NT2/D1 (cell line): ENCODE measurements at regions not wholly inside any gene's neighbourhood (a gene's known extent, or its start where the extent isn't known, plus 50 kb on each side); places are given as distances from the start of the nearest gene placed in this dataset.

ENCODE experiments used
- DNase-seq: peaks from one replicate; pipeline ENCODE4 v3.0.0-alpha.2; 2011; ENCODE audit warnings: low read depth, low spot score
- H3K27me3 ChIP-seq: 2 replicates; pipeline ENCODE4 v1.6.0; 2011; ENCODE audit warnings: mild to moderate bottlenecking; ENCODE audit not compliant: insufficient read length, insufficient read depth
- H3K36me3 ChIP-seq: 2 replicates; pipeline ENCODE4 v1.6.1; 2011; ENCODE audit warnings: mild to moderate bottlenecking, low read length, mixed read lengths; ENCODE audit not compliant: insufficient read depth, insufficient read length
- H3K4me1 ChIP-seq: 2 replicates; pipeline ENCODE4 v1.5.1; 2011; ENCODE audit not compliant: insufficient read depth, insufficient read length
- H3K4me3 ChIP-seq: 2 replicates; pipeline ENCODE4 v1.5.1; 2011; ENCODE audit warnings: low read depth; ENCODE audit not compliant: insufficient read length
- H3K9ac ChIP-seq: 2 replicates; pipeline ENCODE4 v1.6.0; 2011; ENCODE audit warnings: low read depth; ENCODE audit not compliant: insufficient read length
- H3K9me3 ChIP-seq: 2 replicates; pipeline ENCODE4 v1.5.1; 2011; ENCODE audit warnings: mild to moderate bottlenecking, low read length; ENCODE audit not compliant: insufficient read depth
- SUZ12 ChIP-seq: IDR thresholded peaks from 2 replicates; pipeline ENCODE4 v1.6.1; 2011; ENCODE audit not compliant: insufficient read length, insufficient read depth; ENCODE audit errors: extremely low read depth
- YY1 ChIP-seq: IDR thresholded peaks from 2 replicates; pipeline ENCODE4 v1.6.1; 2011; ENCODE audit not compliant: insufficient read length, insufficient read depth
- ZNF274 ChIP-seq: IDR thresholded peaks from 2 replicates; pipeline ENCODE4 v1.6.1; 2011; ENCODE audit warnings: mild to moderate bottlenecking, low read depth, low read length

- no peaks in the 10 kb centered on the region for H3K4me1 ChIP-seq
- no peaks in the 10 kb centered on the region for H3K36me3 ChIP-seq
- H3K9ac ChIP-seq = no peak overlapping the region
- no peaks in the 10 kb centered on the region for H3K27me3 ChIP-seq
- no peak for TF ChIP-seq SUZ12
- TF ChIP-seq ZNF274 = no peak
- no peak for TF ChIP-seq YY1
- no peak overlapping the region for H3K4me3 ChIP-seq
- H3K9me3 ChIP-seq = no peaks in the 10 kb centered on the region
- no peak for DNase-seq
Measured at GRCh38 chr2:180219491-180219890, 212.4 kb upstream of the CWC22 start.

DNA sequence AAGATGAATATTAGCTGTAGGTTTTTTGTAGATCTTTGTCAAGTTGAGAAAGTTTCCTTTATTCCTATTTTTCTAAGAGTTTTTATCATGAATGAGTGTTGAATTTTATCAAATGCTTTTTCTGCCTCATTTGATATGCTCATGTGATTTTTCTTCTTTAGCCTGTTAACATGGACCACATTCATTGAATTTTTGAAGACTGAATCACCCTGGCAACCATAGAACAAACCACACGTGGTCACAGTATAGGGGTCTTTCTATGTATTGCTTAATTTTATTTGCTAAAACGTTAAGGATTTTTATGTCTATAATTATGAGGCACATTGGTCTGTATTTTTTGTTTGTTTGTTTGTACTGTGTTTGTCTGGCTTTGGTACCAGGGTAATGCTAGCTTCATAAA, 201.7 kb upstream of the CWC22 start:
- no peak overlapping the region for H3K4me3 ChIP-seq
- no peaks in the 10 kb centered on the region for H3K4me1 ChIP-seq
- no peak for TF ChIP-seq ZNF274
- no peak for TF ChIP-seq YY1
- TF ChIP-seq SUZ12 = no peak
- H3K36me3 ChIP-seq = no peaks in the 10 kb centered on the region
- no peaks in the 10 kb centered on the region for H3K9me3 ChIP-seq
- no peak overlapping the region for H3K9ac ChIP-seq
- DNase-seq = no peak
- H3K27me3 ChIP-seq = no peaks in the 10 kb centered on the region

GRCh38 chr2:180205621-180206235, 198.6 kb upstream of the CWC22 start:
- DNase-seq = no peak
- no peaks in the 10 kb centered on the region for H3K9me3 ChIP-seq

GRCh38 chr2:180203972-180204371, 196.9 kb upstream of the CWC22 start:
- H3K9ac ChIP-seq = no peak overlapping the region
- no peak for DNase-seq
- no peaks in the 10 kb centered on the region for H3K9me3 ChIP-seq
- no peaks in the 10 kb centered on the region for H3K27me3 ChIP-seq
- TF ChIP-seq YY1 (no peak), ZNF274 (no peak), SUZ12 (no peak)
- H3K4me1 ChIP-seq = no peaks in the 10 kb centered on the region
- no peaks in the 10 kb centered on the region for H3K36me3 ChIP-seq
- H3K4me3 ChIP-seq = no peak overlapping the region

More at GRCh38 chr2:180205621-180206235, 198.6 kb upstream of the CWC22 start:
- no peaks in the 10 kb centered on the region for H3K4me1 ChIP-seq
- no peaks in the 10 kb centered on the region for H3K36me3 ChIP-seq
- H3K27me3 ChIP-seq = no peaks in the 10 kb centered on the region
- H3K9ac ChIP-seq = no peak overlapping the region
- TF ChIP-seq SUZ12 (no peak), YY1 (no peak), ZNF274 (no peak)
- H3K4me3 ChIP-seq = no peak overlapping the region

GRCh38 chr2:180202467-180202951, 195.4 kb upstream of the CWC22 start:
- H3K9me3 ChIP-seq = no peaks in the 10 kb centered on the region
- no peak for TF ChIP-seq ZNF274
- TF ChIP-seq SUZ12 = no peak
- no peak for TF ChIP-seq YY1
- H3K4me1 ChIP-seq = no peaks in the 10 kb centered on the region
- no peak overlapping the region for H3K9ac ChIP-seq
- DNase-seq = no peak
- no peaks in the 10 kb centered on the region for H3K27me3 ChIP-seq
- no peak overlapping the region for H3K4me3 ChIP-seq
- no peaks in the 10 kb centered on the region for H3K36me3 ChIP-seq

DNA sequence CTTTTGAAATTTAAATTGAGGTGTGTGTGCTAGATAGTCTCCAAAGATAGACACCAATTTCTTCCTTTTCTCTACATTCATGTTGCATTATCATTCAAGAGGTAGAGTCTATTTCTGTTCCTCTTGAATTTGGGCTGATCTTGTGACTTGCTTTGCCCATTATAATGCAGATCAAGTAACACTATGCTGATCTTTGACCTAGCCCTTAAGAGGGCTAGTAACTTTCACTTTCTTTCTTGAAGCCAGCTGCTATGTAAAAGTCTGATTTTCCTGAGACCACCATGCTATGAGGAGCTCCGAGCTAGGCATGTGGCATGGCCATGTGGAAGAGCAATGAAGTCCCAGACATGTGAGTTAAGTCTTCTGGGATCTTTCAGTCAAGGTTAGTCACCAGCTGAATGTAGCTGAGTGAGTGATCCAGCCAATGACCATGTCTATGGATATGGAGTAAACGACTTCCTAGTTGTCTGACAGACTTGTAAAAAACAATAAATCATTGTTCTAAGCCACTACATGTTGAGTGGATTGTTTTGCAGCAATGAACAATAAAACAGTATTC, 189.4 kb upstream of the CWC22 start:
- Histone ChIP-seq H3K27me3 (no peaks in the 10 kb centered on the region), H3K36me3 (no peaks in the 10 kb centered on the region), H3K4me3 (no peak overlapping the region), H3K4me1 (no peaks in the 10 kb centered on the region), H3K9me3 (no peaks in the 10 kb centered on the region), H3K9ac (no peak overlapping the region)
- TF ChIP-seq SUZ12 = no peak
- TF ChIP-seq YY1 = no peak
- TF ChIP-seq ZNF274 = no peak
- DNase-seq = no peak

GRCh38 chr2:180195847-180196246, 188.8 kb upstream of the CWC22 start:
- DNase-seq = no peak
- Histone ChIP-seq H3K4me1 (no peaks in the 10 kb centered on the region), H3K9ac (no peak overlapping the region), H3K9me3 (no peaks in the 10 kb centered on the region), H3K36me3 (no peaks in the 10 kb centered on the region), H3K27me3 (no peaks in the 10 kb centered on the region), H3K4me3 (no peak overlapping the region)
- no peak for TF ChIP-seq YY1
- no peak for TF ChIP-seq SUZ12
- TF ChIP-seq ZNF274 = no peak
